DND-41 (cell line): ENCODE measurements at regions not wholly inside any gene's neighbourhood (a gene's known extent, or its start where the extent isn't known, plus 50 kb on each side); places are given as distances from the start of the nearest gene placed in this dataset.

Experiments used
- ATAC-seq: fragments of 200-7000 bp; cut with Tn5 transposase; 3 replicates; pipeline ENCODE4 v1.9.1; 2021; ENCODE audit warnings: low read depth; ENCODE audit not compliant: insufficient read depth
- DNase-seq: peaks from one replicate; pipeline ENCODE4 v3.0.0-alpha.2; 2020
- H2AFZ ChIP-seq: 2 replicates; pipeline ENCODE4 v1.6.0; 2012; ENCODE audit warnings: low read depth, low read length
- H3K27ac ChIP-seq: 2 replicates; pipeline ENCODE4 v1.5.1; 2012; ENCODE audit warnings: low read length, inconsistent platforms
- H3K27me3 ChIP-seq: fragments of 200-600 bp; sonication (generic); 2 replicates; pipeline ENCODE4 v1.6.0; 2012; ENCODE audit warnings: low read length, mild to moderate bottlenecking, inconsistent platforms; ENCODE audit not compliant: insufficient read depth, poor library complexity
- H3K36me3 ChIP-seq: 2 replicates; pipeline ENCODE4 v1.5.1; 2012; ENCODE audit warnings: low read length, inconsistent platforms; ENCODE audit not compliant: insufficient read depth
- H3K4me1 ChIP-seq: 2 replicates; pipeline ENCODE4 v1.5.1; 2012; ENCODE audit warnings: mild to moderate bottlenecking, low read length; ENCODE audit not compliant: insufficient read depth
- H3K4me2 ChIP-seq: 2 replicates; pipeline ENCODE4 v1.6.0; 2012; ENCODE audit warnings: mild to moderate bottlenecking, moderate library complexity, low read length, inconsistent platforms; ENCODE audit not compliant: insufficient read depth
- H3K4me3 ChIP-seq, 2 experiments: fragments of 200-600 bp in 1 of 2; shearing (Covaris generic) in 1 of 2; 2 replicates each; pipeline ENCODE4 v1.5.1; 2012 to 2016; ENCODE audit warnings: inconsistent platforms in 2 of 2, low read length in 2 of 2, mild to moderate bottlenecking in 2 of 2, low read depth in 1 of 2, moderate library complexity in 1 of 2
- H3K79me2 ChIP-seq: 2 replicates; pipeline ENCODE4 v1.6.0; 2012; ENCODE audit warnings: low read length, inconsistent platforms; ENCODE audit not compliant: insufficient read depth
- H3K9ac ChIP-seq: 2 replicates; pipeline ENCODE4 v1.6.0; 2012; ENCODE audit warnings: low read depth, mild to moderate bottlenecking, inconsistent platforms, low read length, moderate library complexity
- H3K9me3 ChIP-seq: 2 replicates; pipeline ENCODE4 v1.5.1; 2012; ENCODE audit warnings: low read length, moderate library complexity, mild to moderate bottlenecking, inconsistent platforms; ENCODE audit not compliant: insufficient read depth, severe bottlenecking
- H4K20me1 ChIP-seq: 2 replicates; pipeline ENCODE4 v1.6.0; 2012; ENCODE audit warnings: low read length; ENCODE audit not compliant: insufficient read depth
- EZH2 ChIP-seq: IDR thresholded peaks from 3 replicates; pipeline ENCODE4 v1.6.1; 2012; ENCODE audit warnings: borderline replicate concordance, low read depth, mild to moderate bottlenecking, moderate library complexity, low read length, inconsistent platforms; ENCODE audit not compliant: severe bottlenecking
- TF ChIP-seq, protein P1 (sequence below): IDR thresholded peaks from 2 replicates; pipeline ENCODE4 v1.5.1; 2012; ENCODE audit warnings: borderline replicate concordance, low read length, moderate library complexity, mild to moderate bottlenecking; ENCODE audit not compliant: poor library complexity, severe bottlenecking; ENCODE audit errors: extremely low read depth

DNA sequence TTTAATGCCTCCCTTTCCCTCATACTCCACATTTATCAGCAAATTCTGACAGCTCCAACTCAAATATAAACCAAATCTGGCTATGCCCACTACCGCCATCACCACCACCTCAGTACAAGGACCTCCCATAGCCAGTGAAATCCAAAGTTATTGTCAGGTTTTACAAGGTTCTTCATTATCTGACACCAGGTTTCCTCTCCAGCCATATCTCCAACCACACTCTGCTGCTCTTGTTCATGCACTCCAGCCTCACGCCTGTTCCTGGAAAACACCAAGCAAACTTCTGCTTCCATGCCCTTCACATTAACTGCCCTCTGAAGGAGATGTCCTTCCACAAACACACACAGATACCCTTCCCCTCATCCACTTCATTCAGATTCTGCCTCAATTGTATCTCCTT, 102.2 kb upstream of the MIR17HG start:
- Histone ChIP-seq H3K4me1 (no peaks in the 10 kb centered on the region), H3K27me3 (no peaks in the 10 kb centered on the region), H4K20me1 (no peaks in the 10 kb centered on the region), H3K36me3 (no peaks in the 10 kb centered on the region), H3K4me2 (no peak overlapping the region), H3K4me3 (no peak overlapping the region), H3K79me2 (no peaks in the 10 kb centered on the region), H2AFZ (no peak overlapping the region), H3K27ac (no peak overlapping the region), H3K9me3 (peaks cover 2% of the 10 kb centered on the region), H3K9ac (no peak overlapping the region)
- ATAC-seq: no peak
- TF ChIP-seq, protein P1, sequence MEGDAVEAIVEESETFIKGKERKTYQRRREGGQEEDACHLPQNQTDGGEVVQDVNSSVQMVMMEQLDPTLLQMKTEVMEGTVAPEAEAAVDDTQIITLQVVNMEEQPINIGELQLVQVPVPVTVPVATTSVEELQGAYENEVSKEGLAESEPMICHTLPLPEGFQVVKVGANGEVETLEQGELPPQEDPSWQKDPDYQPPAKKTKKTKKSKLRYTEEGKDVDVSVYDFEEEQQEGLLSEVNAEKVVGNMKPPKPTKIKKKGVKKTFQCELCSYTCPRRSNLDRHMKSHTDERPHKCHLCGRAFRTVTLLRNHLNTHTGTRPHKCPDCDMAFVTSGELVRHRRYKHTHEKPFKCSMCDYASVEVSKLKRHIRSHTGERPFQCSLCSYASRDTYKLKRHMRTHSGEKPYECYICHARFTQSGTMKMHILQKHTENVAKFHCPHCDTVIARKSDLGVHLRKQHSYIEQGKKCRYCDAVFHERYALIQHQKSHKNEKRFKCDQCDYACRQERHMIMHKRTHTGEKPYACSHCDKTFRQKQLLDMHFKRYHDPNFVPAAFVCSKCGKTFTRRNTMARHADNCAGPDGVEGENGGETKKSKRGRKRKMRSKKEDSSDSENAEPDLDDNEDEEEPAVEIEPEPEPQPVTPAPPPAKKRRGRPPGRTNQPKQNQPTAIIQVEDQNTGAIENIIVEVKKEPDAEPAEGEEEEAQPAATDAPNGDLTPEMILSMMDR: no peak
- TF ChIP-seq EZH2: no peak
- no peak for DNase-seq

DNA sequence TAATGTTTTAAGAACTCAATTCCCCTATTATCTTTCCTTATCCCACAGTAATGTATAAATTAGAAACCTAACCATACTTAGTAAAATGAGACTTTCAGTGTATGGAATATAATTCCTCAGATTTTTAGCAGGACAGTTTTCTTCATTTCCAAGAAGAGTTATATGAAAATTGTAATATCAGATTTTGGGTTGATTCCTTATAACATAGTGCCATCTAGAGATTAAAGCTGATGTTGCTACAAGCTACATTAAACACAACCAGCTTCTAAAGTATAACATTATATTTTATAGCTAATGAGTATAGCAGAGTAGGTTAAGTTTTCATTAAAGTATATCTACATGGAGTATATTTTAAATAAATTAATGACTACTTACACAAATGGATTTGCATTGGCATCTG, 99.7 kb upstream of the MIR17HG start:
- Histone ChIP-seq H2AFZ (no peak overlapping the region), H3K9ac (no peak overlapping the region), H3K4me3 (no peak overlapping the region), H3K36me3 (no peaks in the 10 kb centered on the region), H3K4me2 (no peak overlapping the region), H3K4me1 (no peaks in the 10 kb centered on the region), H3K27me3 (no peaks in the 10 kb centered on the region), H3K79me2 (no peaks in the 10 kb centered on the region), H3K9me3 (peaks cover 2% of the 10 kb centered on the region), H4K20me1 (no peaks in the 10 kb centered on the region), H3K27ac (no peak overlapping the region)
- TF ChIP-seq, protein P1: peak; percentile 74
- TF ChIP-seq EZH2: no peak
- no peak for DNase-seq
- peak; percentile 64; the same call in 2 of the 3 replicates for ATAC-seq

DNA sequence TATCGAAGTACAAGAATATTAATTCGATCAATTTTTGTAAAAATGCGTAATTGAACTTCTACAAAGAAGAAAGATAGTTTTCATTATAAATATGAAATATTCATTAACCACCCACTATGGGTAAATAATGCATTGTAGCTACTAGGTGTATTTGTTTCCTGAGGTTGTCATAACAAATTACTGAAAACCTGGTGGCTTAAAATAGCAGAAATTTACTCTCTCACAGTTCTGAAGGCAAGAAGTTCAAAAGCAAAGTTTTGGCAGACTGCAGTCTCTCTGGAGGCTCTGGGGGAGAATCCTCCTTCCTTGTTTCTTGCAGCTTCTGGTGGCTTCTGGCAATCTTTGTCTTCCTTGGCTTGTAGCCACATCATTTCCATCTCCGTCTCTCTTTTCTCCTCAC, 99.2 kb upstream of the MIR17HG start:
- no peaks in the 10 kb centered on the region for H3K79me2 ChIP-seq
- no peak for DNase-seq

More for the DNA sequence above, 99.2 kb upstream of the MIR17HG start:
- Histone ChIP-seq H3K27ac (no peak overlapping the region), H3K9ac (no peak overlapping the region), H3K36me3 (no peaks in the 10 kb centered on the region), H3K27me3 (no peaks in the 10 kb centered on the region), H2AFZ (0 out of 2 replicates have a peak overlapping the region, but pooled peaks have one; percentile 2), H4K20me1 (no peaks in the 10 kb centered on the region), H3K4me2 (no peak overlapping the region), H3K4me1 (no peaks in the 10 kb centered on the region), H3K9me3 (no peaks in the 10 kb centered on the region), H3K4me3 (no peak overlapping the region)
- no peak for ATAC-seq
- TF ChIP-seq EZH2: no peak
- TF ChIP-seq, protein P1: no peak
